WERI-Rb-1 (cell line): ENCODE measurements at regions not wholly inside any gene's neighbourhood (a gene's known extent, or its start where the extent isn't known, plus 50 kb on each side); places are given as distances from the start of the nearest gene placed in this dataset.
A peak's percentile ranks its signal among the peaks of the same experiment; 100 is the strongest.

ENCODE experiments used
- DNase-seq: peaks from one replicate; pipeline ENCODE4 v3.0.0-alpha.2; 2020
- H3K27ac ChIP-seq: fragments of 250-450 bp; sonication (Bioruptor Pico); 2 replicates; pipeline ENCODE4 v1.5.1; 2020; ENCODE audit warnings: mild to moderate bottlenecking, moderate library complexity
- H3K27me3 ChIP-seq: fragments of 250-450 bp; sonication (Bioruptor Pico); 2 replicates; pipeline ENCODE4 v1.5.1; 2021; ENCODE audit warnings: mild to moderate bottlenecking, low read depth, moderate library complexity; ENCODE audit not compliant: insufficient read depth, severe bottlenecking
- H3K36me3 ChIP-seq: fragments of 250-450 bp; sonication (Bioruptor Pico); 2 replicates; pipeline ENCODE4 v1.5.1; 2020; ENCODE audit warnings: mild to moderate bottlenecking, moderate library complexity
- H3K4me3 ChIP-seq: 2 replicates; pipeline ENCODE4 v1.5.1; 2011; ENCODE audit warnings: low read depth, mild to moderate bottlenecking, control low read depth, low read length
- H3K9me3 ChIP-seq: fragments of 250-450 bp; sonication (Bioruptor Pico); 2 replicates; pipeline ENCODE4 v1.5.1; 2021; ENCODE audit warnings: mild to moderate bottlenecking, moderate library complexity; ENCODE audit not compliant: severe bottlenecking
- CTCF ChIP-seq: IDR thresholded peaks from 2 replicates; pipeline ENCODE4 v1.5.1; 2011; ENCODE audit warnings: low read depth, mild to moderate bottlenecking, control low read depth, inconsistent platforms, low read length

- Histone ChIP-seq H3K36me3 (no peaks in the 10 kb centered on the region), H3K27ac (no peak overlapping the region), H3K4me3 (no peak overlapping the region), H3K27me3 (no peaks in the 10 kb centered on the region), H3K9me3 (peaks cover 7% of the 10 kb centered on the region)
- TF ChIP-seq CTCF = no peak
- DNase-seq = no peak
Observed at GRCh38 chr18:7358989-7359726, 128.3 kb downstream of the LRRC30 start.

GRCh38 chr18:7360606-7361170 lies 129.8 kb downstream of the LRRC30 start:
- no peak overlapping the region for H3K27ac ChIP-seq
- H3K9me3 ChIP-seq = peaks cover 7% of the 10 kb centered on the region
- no peaks in the 10 kb centered on the region for H3K27me3 ChIP-seq
- no peak overlapping the region for H3K4me3 ChIP-seq
- no peak for DNase-seq
- TF ChIP-seq CTCF = no peak
- H3K36me3 ChIP-seq = no peaks in the 10 kb centered on the region

GRCh38 chr18:7363338-7363737 lies 132.4 kb downstream of the LRRC30 start:
- H3K27me3 ChIP-seq = no peaks in the 10 kb centered on the region

GRCh38 chr18:7366597-7366996 lies 135.7 kb downstream of the LRRC30 start:
- Histone ChIP-seq H3K36me3 (no peaks in the 10 kb centered on the region), H3K27ac (no peak overlapping the region), H3K27me3 (no peaks in the 10 kb centered on the region), H3K9me3 (peaks cover 3% of the 10 kb centered on the region), H3K4me3 (no peak overlapping the region)
- TF ChIP-seq CTCF = peak; percentile 43
- DNase-seq = peak; percentile 85

More at GRCh38 chr18:7363338-7363737, 132.4 kb downstream of the LRRC30 start:
- H3K27ac ChIP-seq = no peak overlapping the region
- H3K36me3 ChIP-seq = no peaks in the 10 kb centered on the region
- no peak for DNase-seq
- no peak for TF ChIP-seq CTCF
- peaks cover 5% of the 10 kb centered on the region for H3K9me3 ChIP-seq
- H3K4me3 ChIP-seq = no peak overlapping the region

- DNase-seq = no peak
- Histone ChIP-seq H3K36me3 (no peaks in the 10 kb centered on the region), H3K27me3 (no peaks in the 10 kb centered on the region), H3K9me3 (no peaks in the 10 kb centered on the region), H3K27ac (no peak overlapping the region), H3K4me3 (no peak overlapping the region)
- peak; percentile 23; the same call in 1 of the 2 replicates for TF ChIP-seq CTCF
Observed at GRCh38 chr18:7367336-7367735, 136.4 kb downstream of the LRRC30 start.
